Fibroblast of lung (primary cell): ENCODE measurements at regions not wholly inside any gene's neighbourhood (a gene's known extent, or its start where the extent isn't known, plus 50 kb on each side); places are given as distances from the start of the nearest gene placed in this dataset.

Experiments
- EZH2 ChIP-seq: IDR thresholded peaks from 2 replicates; pipeline ENCODE4 v1.5.1; 2012; ENCODE audit warnings: low read length, control low read depth, mild to moderate bottlenecking; ENCODE audit errors: missing control alignments
- TF ChIP-seq, protein P1 (sequence below), 2 donors: IDR thresholded peaks in 1 of 2; conservative IDR thresholded peaks in 1 of 2; 1 replicate in 1 of 2; 2 replicates in 1 of 2; pipeline ENCODE4 v1.5.1; 2011 to 2012; ENCODE audit warnings: low read length in 2 of 2, control low read depth in 1 of 2, inconsistent platforms in 1 of 2, low read depth in 1 of 2, mild to moderate bottlenecking in 1 of 2

DNA sequence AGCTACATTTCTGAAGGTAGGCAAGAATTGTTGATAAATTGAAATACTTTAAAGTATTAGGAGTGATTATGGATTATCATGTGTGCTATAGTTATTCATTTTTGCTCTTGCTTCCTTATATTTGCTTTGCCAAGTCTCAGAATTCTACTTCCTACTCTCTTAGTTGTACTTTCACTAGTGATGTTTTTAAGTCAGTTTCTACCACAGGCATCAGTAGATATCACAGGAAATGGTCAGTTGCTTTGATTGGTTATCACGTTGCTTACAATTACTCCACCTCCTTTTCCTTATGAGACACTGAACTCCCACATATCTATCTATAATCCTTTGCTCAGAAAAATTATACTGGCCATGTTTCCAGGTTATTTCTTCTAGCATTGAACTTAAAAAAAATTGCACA, 472.8 kb downstream of the DMRTA1 start:
- TF ChIP-seq, protein P1, sequence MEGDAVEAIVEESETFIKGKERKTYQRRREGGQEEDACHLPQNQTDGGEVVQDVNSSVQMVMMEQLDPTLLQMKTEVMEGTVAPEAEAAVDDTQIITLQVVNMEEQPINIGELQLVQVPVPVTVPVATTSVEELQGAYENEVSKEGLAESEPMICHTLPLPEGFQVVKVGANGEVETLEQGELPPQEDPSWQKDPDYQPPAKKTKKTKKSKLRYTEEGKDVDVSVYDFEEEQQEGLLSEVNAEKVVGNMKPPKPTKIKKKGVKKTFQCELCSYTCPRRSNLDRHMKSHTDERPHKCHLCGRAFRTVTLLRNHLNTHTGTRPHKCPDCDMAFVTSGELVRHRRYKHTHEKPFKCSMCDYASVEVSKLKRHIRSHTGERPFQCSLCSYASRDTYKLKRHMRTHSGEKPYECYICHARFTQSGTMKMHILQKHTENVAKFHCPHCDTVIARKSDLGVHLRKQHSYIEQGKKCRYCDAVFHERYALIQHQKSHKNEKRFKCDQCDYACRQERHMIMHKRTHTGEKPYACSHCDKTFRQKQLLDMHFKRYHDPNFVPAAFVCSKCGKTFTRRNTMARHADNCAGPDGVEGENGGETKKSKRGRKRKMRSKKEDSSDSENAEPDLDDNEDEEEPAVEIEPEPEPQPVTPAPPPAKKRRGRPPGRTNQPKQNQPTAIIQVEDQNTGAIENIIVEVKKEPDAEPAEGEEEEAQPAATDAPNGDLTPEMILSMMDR (conservative IDR thresholded peaks at IDR 0.05 in 1 of 2, IDR thresholded peaks at IDR 0.05 in 1 of 2; ENCODE audit: low read depth in 1 of 2, low read length in 2 of 2), result no peak
- TF ChIP-seq EZH2, result no peak
